Heart right ventricle (tissue), 16 donors: ENCODE measurements at regions not wholly inside any gene's neighbourhood (a gene's known extent, or its start where the extent isn't known, plus 50 kb on each side); places are given as distances from the start of the nearest gene placed in this dataset.

ENCODE experiments used
- ATAC-seq, 8 donors: fragments of 200-7000 bp; cut with Tn5 transposase; one replicate each; pipeline ENCODE4 v1.9.1; 2020; ENCODE audit warnings: mild to moderate bottlenecking in 8 of 8, moderate library complexity in 8 of 8, moderate number of reproducible peaks in 1 of 8
- DNase-seq, 2 donors: peaks; one replicate each; pipeline ENCODE4 v3.0.0-alpha.2; 2020
- H3K27ac ChIP-seq, 10 donors: fragments of 200-600 bp; sonication (generic) in 2 of 10; one replicate each; pipeline versions ENCODE4 v1.5.0 to v1.8.0; 2020 to 2022; ENCODE audit warnings: mild to moderate bottlenecking in 3 of 10
- H3K27me3 ChIP-seq, 7 donors: fragments of 200-600 bp; one replicate each; pipeline ENCODE4 v1.8.0; 2021 to 2022; ENCODE audit warnings: mild to moderate bottlenecking in 2 of 7
- H3K36me3 ChIP-seq, 9 donors: fragments of 200-600 bp; sonication (generic) in 1 of 9; one replicate each; pipeline versions ENCODE4 v1.5.0 to v1.8.0; 2020 to 2022; ENCODE audit warnings: mild to moderate bottlenecking in 2 of 9
- H3K4me1 ChIP-seq, 9 donors: fragments of 200-600 bp; sonication (generic) in 1 of 9; one replicate each; pipeline versions ENCODE4 v1.5.0 to v1.8.0; 2020 to 2022; ENCODE audit warnings: mild to moderate bottlenecking in 4 of 9
- H3K4me3 ChIP-seq, 10 donors: fragments of 200-600 bp; sonication (generic) in 2 of 10; one replicate each; pipeline versions ENCODE4 v1.5.0 to v1.8.0; 2020 to 2022; ENCODE audit warnings: mild to moderate bottlenecking in 7 of 10, moderate library complexity in 2 of 10
- H3K9me3 ChIP-seq, 11 donors: fragments of 200-600 bp in 10 of 11; sonication (generic) in 2 of 11; one replicate each; pipeline versions ENCODE4 v1.5.0 to v1.8.0; 2013 to 2022; ENCODE audit warnings: mild to moderate bottlenecking in 2 of 11, control low read depth in 1 of 11, moderate library complexity in 1 of 11
- WGBS, 2 donors: extraction: QIAGEN DNeasy Blood & Tissue Kit; methylation state at CpG; one replicate each; pipeline ENCODE4 v1.1.7; 2013; ENCODE audit warnings: inconsistent platforms in 1 of 2; 5-methylcytosine and 5-hydroxymethylcytosine counted together
- intact Hi-C, 10 donors: fragments of 100-400 bp; cut with DNase I; formaldehyde crosslinking; loops; one replicate each; pipeline versions ENCODE4 v1.11.1 to v1.14.2; 2022
- TF ChIP-seq, protein P1 (sequence below), 9 donors: fragments of 200-600 bp; sonication (generic) in 2 of 9; IDR thresholded peaks; one replicate each; pipeline versions ENCODE4 v1.5.0 to v1.8.0; 2021 to 2022; ENCODE audit warnings: antibody characterized with exemption in 9 of 9, mild to moderate bottlenecking in 5 of 9, moderate library complexity in 1 of 9
- donor health status: Arrhythmogenic right ventricular cardiomyopathy.
- donor health status: ischemic (EF 13 %, LVEDD 7.1; RV severe dilation, severe dysfunction).
- donor health status: healthy with polysubstance abuse.
- donor health status: DM: no; HTN: yes; CAD: no.
- donor health status: DM: no; HTN: no; CAD: no.
- donor health status: ischemic (EF 25% LVEDD 6.9; RV normal size, moderate dysfunction).
- donor health status: ischemic (EF 25% LVEDD 5.7; RV mildly dilated, moderate dysfunction).
- donor health status: healthy.
- donor health status: DM: yes; HTN: yes; CAD: no.
- donor health status: Ischemic cardiomyopathy.
- donor health status: ischemic (EF 35%, LVEDD 5.7; RV mildly dilated, moderate dysfunction).
- donor health status: nonischemic (EF 11% LVEDD 7.7; RV severe dilation, severe dysfunction).
- donor health status: DM: yes; HTN: yes; CAD: no.
- donor health status: PGD.
- donor health status: ischemic (EF 29% LVEDD 5.4; RV normal size, mild dysfunction).
- donor health status: nonischemic (EF 23%, LVEDD 6.1; RV moderate dilation, normal function).

DNA sequence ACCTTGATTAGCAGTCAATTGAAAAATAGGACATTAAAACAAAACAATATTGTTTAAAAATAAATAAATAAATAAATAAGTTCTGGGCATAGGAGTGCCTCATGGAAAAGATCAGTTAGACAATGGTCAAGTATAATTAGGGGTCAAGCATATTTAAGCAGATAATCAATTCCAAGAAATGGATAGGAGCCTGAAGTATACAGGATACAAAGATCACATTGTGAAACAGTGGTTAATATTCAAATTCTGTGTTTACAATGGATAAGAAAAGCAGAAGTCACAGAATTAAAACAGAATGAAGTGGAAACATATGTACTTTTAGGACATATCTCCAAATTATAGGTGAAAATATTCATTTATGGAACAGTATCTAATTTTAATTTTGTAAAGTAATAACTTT, 1028.6 kb upstream of the CITED2 start:
- H3K4me1 ChIP-seq = no peaks in the 10 kb centered on the region
- peaks cover 0 to 37% (median 17%) of the 10 kb centered on the region in 11 donors for H3K9me3 ChIP-seq
- no peak overlapping the region for H3K27ac ChIP-seq
- no peak overlapping the region for H3K4me3 ChIP-seq
- TF ChIP-seq, protein P1, sequence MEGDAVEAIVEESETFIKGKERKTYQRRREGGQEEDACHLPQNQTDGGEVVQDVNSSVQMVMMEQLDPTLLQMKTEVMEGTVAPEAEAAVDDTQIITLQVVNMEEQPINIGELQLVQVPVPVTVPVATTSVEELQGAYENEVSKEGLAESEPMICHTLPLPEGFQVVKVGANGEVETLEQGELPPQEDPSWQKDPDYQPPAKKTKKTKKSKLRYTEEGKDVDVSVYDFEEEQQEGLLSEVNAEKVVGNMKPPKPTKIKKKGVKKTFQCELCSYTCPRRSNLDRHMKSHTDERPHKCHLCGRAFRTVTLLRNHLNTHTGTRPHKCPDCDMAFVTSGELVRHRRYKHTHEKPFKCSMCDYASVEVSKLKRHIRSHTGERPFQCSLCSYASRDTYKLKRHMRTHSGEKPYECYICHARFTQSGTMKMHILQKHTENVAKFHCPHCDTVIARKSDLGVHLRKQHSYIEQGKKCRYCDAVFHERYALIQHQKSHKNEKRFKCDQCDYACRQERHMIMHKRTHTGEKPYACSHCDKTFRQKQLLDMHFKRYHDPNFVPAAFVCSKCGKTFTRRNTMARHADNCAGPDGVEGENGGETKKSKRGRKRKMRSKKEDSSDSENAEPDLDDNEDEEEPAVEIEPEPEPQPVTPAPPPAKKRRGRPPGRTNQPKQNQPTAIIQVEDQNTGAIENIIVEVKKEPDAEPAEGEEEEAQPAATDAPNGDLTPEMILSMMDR (IDR thresholded peaks at IDR 0.05) = no peak
- DNase-seq (no peak), ATAC-seq (no peak)
- intact Hi-C loops = no loop called here
- H3K27me3 ChIP-seq = no peaks in the 10 kb centered on the region
- H3K36me3 ChIP-seq = no peaks in the 10 kb centered on the region

DNA sequence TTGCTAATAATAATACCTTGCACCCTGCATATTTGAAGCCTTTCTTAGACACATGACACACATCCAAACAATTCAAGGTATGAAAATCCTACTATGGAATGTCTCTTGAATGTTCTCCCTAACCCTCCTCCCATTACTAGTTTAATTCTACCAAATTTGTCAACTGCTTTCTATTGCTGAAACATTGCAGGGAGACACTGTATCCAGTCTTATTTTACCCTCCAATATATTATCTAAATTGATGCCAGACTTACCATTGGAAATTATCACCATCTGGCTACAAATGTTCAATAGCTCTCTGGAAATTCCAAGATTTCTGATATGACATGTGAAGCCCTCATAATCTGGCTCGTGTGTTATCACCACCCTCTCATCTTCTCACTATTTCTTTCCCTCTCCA, 1027.3 kb upstream of the CITED2 start:
- Histone ChIP-seq H3K9me3 (peaks cover 0 to 24% (median 15%) of the 10 kb centered on the region in 11 donors), H3K4me3 (no peak overlapping the region), H3K36me3 (no peaks in the 10 kb centered on the region), H3K27me3 (no peaks in the 10 kb centered on the region), H3K27ac (no peak overlapping the region), H3K4me1 (no peaks in the 10 kb centered on the region)
- intact Hi-C loops = no loop called here
- TF ChIP-seq, protein P1 (IDR thresholded peaks at IDR 0.05) = no peak
- no peak for ATAC-seq
- WGBS, 2 donors = 38 to 48% methylated on average over 1 of the region's 1 CpG
- DNase-seq = no peak

DNA sequence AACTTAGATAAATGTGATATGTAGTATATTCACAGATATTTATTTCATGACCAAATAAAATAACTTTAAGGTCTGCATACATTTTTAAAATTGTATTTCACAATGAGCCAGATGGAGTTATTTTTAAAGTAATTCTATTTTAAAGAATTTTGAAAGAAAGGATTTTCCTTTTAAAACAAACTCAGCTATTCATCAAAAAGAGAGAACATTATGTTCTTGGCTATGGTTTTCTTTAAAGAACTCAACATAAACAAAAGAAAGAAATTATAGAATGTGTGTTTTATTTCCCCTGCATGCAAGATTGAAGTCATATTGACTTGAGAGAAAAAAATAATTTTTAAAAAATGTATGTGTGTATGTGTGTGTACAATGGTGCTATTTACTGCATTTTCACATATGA, 1023.6 kb upstream of the CITED2 start:
- Histone ChIP-seq H3K27ac (no peak overlapping the region), H3K4me1 (peaks cover 0 to 6% (median 0%) of the 10 kb centered on the region in 9 donors), H3K9me3 (no peaks in the 10 kb centered on the region), H3K27me3 (no peaks in the 10 kb centered on the region), H3K4me3 (no peak overlapping the region), H3K36me3 (no peaks in the 10 kb centered on the region)
- TF ChIP-seq, protein P1 (IDR thresholded peaks at IDR 0.05) = no peak
- intact Hi-C loops = no loop called here
- ATAC-seq (no peak), DNase-seq (no peak)

DNA sequence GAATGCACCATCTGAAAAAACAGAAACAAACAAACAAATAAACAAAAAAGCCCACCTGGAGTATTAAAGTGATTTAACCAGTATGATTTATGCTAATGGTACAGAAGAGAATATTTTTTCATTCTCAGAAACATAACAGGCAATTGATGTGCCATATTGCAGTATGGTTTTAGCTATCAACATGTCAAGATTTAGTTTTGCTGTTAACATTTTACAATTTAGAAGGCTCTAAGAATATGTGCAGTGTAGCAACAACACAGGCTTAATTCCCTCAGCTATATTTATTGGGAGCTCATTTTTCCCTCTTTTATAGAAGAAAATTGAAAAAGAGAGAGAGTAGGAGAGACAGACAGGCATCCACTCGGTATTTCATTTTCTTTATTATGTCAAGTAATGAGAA, 1022.7 kb upstream of the CITED2 start:
- Histone ChIP-seq H3K27me3 (no peaks in the 10 kb centered on the region), H3K36me3 (no peaks in the 10 kb centered on the region), H3K4me3 (no peak overlapping the region), H3K9me3 (no peaks in the 10 kb centered on the region), H3K4me1 (peaks cover 0 to 6% (median 0%) of the 10 kb centered on the region in 9 donors), H3K27ac (no peak overlapping the region)
- ATAC-seq = no peak
- WGBS, 2 donors = 94% methylated on average over 1 of the region's 1 CpG
- no peak for DNase-seq
- intact Hi-C loops = no loop called here
- TF ChIP-seq, protein P1 (IDR thresholded peaks at IDR 0.05) = no peak
